Hepatocyte (in vitro differentiated cells): ENCODE measurements at regions not wholly inside any gene's neighbourhood (a gene's known extent, or its start where the extent isn't known, plus 50 kb on each side); places are given as distances from the start of the nearest gene placed in this dataset.

Experiments
- CTCF ChIP-seq: fragments of 200-600 bp; sonication (generic); IDR thresholded peaks from 2 replicates; pipeline ENCODE4 v1.5.1; 2016; ENCODE audit warnings: antibody characterized with exemption, mild to moderate bottlenecking; ENCODE audit not compliant: poor library complexity
- EZH2 ChIP-seq: fragments of 200-600 bp; sonication (generic); IDR thresholded peaks from 2 replicates; pipeline ENCODE4 v1.6.1; 2016; ENCODE audit warnings: antibody characterized with exemption, mild to moderate bottlenecking, borderline replicate concordance
- EZH2phosphoT487 ChIP-seq: fragments of 200-600 bp; sonication (generic); IDR thresholded peaks from one replicate; pipeline ENCODE4 v1.6.1; 2018; ENCODE audit warnings: antibody characterized with exemption, mild to moderate bottlenecking, low read depth, moderate library complexity; ENCODE audit not compliant: unreplicated experiment, severe bottlenecking

GRCh38 chr1:5404412-5405203 is 587.6 kb downstream of the NPHP4 start:
- TF ChIP-seq CTCF, result no peak
- no peak for TF ChIP-seq EZH2
- TF ChIP-seq EZH2phosphoT487, result no peak
